Activated CD4-positive, alpha-beta T cell treated with anti-CD3 and anti-CD28 coated beads for 36 hours (primary cell): ENCODE measurements at regions not wholly inside any gene's neighbourhood (a gene's known extent, or its start where the extent isn't known, plus 50 kb on each side); places are given as distances from the start of the nearest gene placed in this dataset.
"Not testable (repeated sequence)": the region's sequence is repeated elsewhere in the genome, so short reads cannot be mapped to it uniquely, and the experiment has no call there.

Experiments used
- ATAC-seq: fragments of 200-7000 bp; cut with Tn5 transposase; one replicate; pipeline ENCODE4 v1.10.0; 2021; ENCODE audit warnings: mild to moderate bottlenecking, moderate library complexity
- CTCF ChIA-PET: fragments of 350-600 bp; sonication (Branson Sonifier 250); formaldehyde crosslinking; loops from one replicate; lab custom pipeline; 2021; ENCODE audit warnings: antibody characterized with exemption; lab: Charles Lee
- POLR2A ChIA-PET: fragments of 350-600 bp; sonication (Branson Sonifier 250); formaldehyde crosslinking; loops from one replicate; lab custom pipeline; 2021; ENCODE audit warnings: antibody characterized with exemption, inconsistent platforms; lab: Charles Lee
- DNase-seq: peaks from one replicate; pipeline ENCODE4 v3.0.0-alpha.2; 2020
- H3K27ac Mint-ChIP-seq: one replicate; pipeline ENCODE4 v1.8.0; 2021; ENCODE audit warnings: mixed read lengths
- H3K27me3 Mint-ChIP-seq: one replicate; pipeline ENCODE4 v1.8.0; 2021; ENCODE audit warnings: mixed read lengths
- H3K36me3 Mint-ChIP-seq: one replicate; pipeline ENCODE4 v1.8.0; 2021; ENCODE audit warnings: low read depth, mixed read lengths
- H3K4me1 Mint-ChIP-seq: one replicate; pipeline ENCODE4 v1.8.0; 2021; ENCODE audit warnings: mixed read lengths
- H3K4me3 Mint-ChIP-seq: one replicate; pipeline ENCODE4 v1.8.0; 2021; ENCODE audit warnings: mild to moderate bottlenecking, moderate library complexity, mixed read lengths
- H3K9me3 Mint-ChIP-seq: one replicate; pipeline ENCODE4 v1.8.0; 2021; ENCODE audit warnings: low read depth, mixed read lengths
- intact Hi-C, 2 experiments: fragments of 100-400 bp; cut with DNase I in 1 of 2; cut with micrococcal nuclease in 1 of 2; formaldehyde crosslinking; loops; one replicate each; pipeline versions ENCODE4 v1.14.2 to v1.15.1; 2022 to 2024; cut with DNase I, micrococcal nuclease

- H3K9me3 Mint-ChIP-seq: not testable (repeated sequence)
Measured at GRCh38 chr2:97301771-97302170, 188.8 kb downstream of the ANKRD36 start.

More at GRCh38 chr2:97301771-97302170, 188.8 kb downstream of the ANKRD36 start:
- H3K36me3 Mint-ChIP-seq, H3K27ac Mint-ChIP-seq, H3K27me3 Mint-ChIP-seq, CTCF ChIA-PET, ATAC-seq, DNase-seq, POLR2A ChIA-PET, H3K4me3 Mint-ChIP-seq, H3K4me1 Mint-ChIP-seq, intact Hi-C loops: not testable (repeated sequence)
